Suprapubic skin (tissue), 3 donors: ENCODE measurements at regions not wholly inside any gene's neighbourhood (a gene's known extent, or its start where the extent isn't known, plus 50 kb on each side); places are given as distances from the start of the nearest gene placed in this dataset.

Experiments
- CTCF ChIP-seq, 2 donors: fragments of 200-600 bp in 1 of 2; fragments of 450-650 bp in 1 of 2; sonication (generic) in 1 of 2; IDR thresholded peaks; one replicate each; pipeline ENCODE4 v1.5.1; 2016 to 2019; ENCODE audit warnings: antibody characterized with exemption in 2 of 2, mild to moderate bottlenecking in 1 of 2, moderate library complexity in 1 of 2
- POLR2A ChIP-seq, 2 donors: fragments of 450-650 bp; IDR thresholded peaks; one replicate each; pipeline ENCODE4 v1.6.1; 2017; ENCODE audit warnings: antibody characterized with exemption in 2 of 2, mild to moderate bottlenecking in 2 of 2, moderate library complexity in 2 of 2

- TF ChIP-seq POLR2A (IDR thresholded peaks at IDR 0.05) (no peak), CTCF (IDR thresholded peaks at IDR 0.05) (no peak)
Observed at GRCh38 chr11:30717641-30718040, 131.5 kb upstream of the MPPED2 start.
